ENCODE measurements at regions not wholly inside any gene's neighbourhood (a gene's known extent, or its start where the extent isn't known, plus 50 kb on each side); places are given as distances from the start of the nearest gene placed in this dataset.

DNA sequence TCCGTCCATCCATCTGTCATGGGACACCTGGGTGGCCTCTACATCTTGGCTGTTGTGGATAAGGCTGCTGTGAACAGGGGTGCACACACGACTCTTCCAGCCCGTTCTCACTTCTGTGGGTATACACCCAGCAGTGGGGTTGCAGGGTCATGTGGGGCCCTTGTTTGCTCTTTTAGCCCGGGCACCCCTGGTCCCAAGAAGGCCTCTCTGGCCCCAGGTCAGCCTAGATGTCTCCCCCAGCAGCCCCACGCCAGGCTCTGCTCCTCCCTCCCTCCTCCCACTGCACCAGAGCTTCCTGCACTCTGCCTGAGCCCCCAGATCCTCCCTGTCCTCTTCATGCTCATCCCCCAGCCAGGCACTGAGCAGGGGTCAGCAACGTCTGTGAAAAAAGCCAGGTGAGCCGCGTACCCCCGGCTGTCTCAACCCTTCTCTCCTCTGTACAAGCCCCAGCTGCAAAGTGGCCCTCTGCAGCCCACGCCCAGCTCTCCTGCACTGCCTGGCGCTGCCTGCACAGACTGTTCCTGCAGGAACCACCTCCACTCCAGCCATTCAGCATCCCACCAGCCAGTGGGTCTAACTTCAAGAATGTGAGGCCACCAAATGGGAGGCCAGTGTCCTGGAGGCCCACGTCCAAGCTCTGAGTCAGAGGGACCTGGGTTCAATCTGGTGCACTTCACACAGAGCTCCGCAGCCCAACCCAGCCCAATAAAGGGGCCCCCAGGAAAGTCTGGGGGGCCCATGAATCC, 1508.9 kb downstream of the BRD1 start:
- H3K4me3 ChIP-seq (ENCODE audit: low read depth, low read length), result no peak overlapping the region
- TF ChIP-seq, protein P1, sequence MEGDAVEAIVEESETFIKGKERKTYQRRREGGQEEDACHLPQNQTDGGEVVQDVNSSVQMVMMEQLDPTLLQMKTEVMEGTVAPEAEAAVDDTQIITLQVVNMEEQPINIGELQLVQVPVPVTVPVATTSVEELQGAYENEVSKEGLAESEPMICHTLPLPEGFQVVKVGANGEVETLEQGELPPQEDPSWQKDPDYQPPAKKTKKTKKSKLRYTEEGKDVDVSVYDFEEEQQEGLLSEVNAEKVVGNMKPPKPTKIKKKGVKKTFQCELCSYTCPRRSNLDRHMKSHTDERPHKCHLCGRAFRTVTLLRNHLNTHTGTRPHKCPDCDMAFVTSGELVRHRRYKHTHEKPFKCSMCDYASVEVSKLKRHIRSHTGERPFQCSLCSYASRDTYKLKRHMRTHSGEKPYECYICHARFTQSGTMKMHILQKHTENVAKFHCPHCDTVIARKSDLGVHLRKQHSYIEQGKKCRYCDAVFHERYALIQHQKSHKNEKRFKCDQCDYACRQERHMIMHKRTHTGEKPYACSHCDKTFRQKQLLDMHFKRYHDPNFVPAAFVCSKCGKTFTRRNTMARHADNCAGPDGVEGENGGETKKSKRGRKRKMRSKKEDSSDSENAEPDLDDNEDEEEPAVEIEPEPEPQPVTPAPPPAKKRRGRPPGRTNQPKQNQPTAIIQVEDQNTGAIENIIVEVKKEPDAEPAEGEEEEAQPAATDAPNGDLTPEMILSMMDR (IDR thresholded peaks at IDR 0.05; ENCODE audit: control insufficient read depth, extremely low read depth, insufficient read depth), result no peak
- DNase-seq (ENCODE audit: low read depth), result no peak

DNA sequence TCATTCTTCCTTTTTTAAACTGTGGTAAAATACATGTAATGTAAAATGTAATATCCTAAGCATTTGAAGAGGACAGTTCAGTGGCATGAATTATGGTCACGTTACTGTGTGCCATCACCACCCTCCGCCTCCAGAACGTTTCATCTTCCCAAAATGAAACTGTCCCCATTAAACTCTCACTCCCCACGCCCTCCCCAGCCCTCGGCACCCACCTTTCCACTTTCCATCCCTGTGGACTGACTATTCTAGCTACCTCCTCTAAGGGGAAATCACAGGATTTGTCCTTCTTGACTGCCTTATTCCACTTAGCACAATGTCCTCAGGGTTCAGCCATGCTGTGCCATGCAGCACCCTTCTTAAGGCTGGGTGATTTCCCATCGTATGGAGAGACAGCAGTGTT, 1509.5 kb downstream of the BRD1 start:
- TF ChIP-seq, protein P1 (IDR thresholded peaks at IDR 0.05; ENCODE audit: control insufficient read depth, extremely low read depth, insufficient read depth), result no peak
- no peak overlapping the region for H3K4me3 ChIP-seq (ENCODE audit: low read depth, low read length)
- DNase-seq (ENCODE audit: low read depth), result no peak

DNA sequence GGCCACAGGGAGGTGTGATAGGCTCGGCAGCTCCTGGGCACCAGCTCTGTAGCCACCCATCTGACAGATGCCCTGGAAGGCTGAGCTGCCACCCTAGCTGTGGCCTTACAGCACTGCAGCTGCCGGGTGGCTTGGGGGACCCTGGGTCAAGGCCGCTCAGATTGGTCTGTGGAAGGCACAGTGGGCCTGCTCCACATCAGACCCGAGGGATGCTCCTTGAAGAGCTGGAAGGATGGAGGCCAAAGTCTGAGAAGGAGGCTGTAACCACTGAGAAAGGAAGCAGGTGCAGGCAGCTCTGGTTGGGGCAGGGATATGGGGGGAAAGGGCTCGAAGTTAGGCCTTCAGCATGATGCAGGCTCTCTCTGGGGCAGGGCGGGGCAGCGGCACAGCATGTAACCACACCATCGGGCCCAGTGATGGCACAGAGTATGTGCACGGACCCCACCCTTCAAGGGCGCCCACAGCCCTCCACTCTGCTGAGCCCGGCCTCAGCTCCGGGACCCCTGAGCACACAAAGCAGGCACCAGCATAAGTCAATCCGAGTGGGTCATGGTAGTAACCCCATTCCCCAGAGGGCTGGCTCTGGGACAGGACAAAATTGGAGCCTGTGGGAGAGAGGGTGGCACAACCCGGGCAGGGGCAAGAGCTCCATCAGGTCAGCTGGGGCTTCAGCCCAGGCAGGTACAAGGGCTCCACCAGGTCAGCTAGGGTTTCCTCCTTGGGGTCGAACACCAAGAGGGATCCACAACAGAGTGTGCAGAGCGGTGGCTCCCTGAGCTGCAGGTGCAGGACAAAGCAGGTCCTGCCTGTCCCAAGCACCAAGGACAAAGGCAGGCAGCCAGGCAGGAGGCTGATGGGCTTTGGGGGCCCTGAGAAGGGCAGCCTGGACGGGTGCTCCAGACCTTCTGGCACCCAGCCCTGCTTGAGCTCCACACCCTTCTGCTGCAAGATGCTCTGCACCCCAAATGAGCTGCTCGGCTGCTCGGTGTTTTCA, 1511.1 kb downstream of the BRD1 start:
- TF ChIP-seq, protein P1 (IDR thresholded peaks at IDR 0.05; ENCODE audit: control insufficient read depth, extremely low read depth, insufficient read depth), result no peak
- no peak overlapping the region for H3K4me3 ChIP-seq (ENCODE audit: low read depth, low read length)
- no peak for DNase-seq (ENCODE audit: low read depth)

DNA sequence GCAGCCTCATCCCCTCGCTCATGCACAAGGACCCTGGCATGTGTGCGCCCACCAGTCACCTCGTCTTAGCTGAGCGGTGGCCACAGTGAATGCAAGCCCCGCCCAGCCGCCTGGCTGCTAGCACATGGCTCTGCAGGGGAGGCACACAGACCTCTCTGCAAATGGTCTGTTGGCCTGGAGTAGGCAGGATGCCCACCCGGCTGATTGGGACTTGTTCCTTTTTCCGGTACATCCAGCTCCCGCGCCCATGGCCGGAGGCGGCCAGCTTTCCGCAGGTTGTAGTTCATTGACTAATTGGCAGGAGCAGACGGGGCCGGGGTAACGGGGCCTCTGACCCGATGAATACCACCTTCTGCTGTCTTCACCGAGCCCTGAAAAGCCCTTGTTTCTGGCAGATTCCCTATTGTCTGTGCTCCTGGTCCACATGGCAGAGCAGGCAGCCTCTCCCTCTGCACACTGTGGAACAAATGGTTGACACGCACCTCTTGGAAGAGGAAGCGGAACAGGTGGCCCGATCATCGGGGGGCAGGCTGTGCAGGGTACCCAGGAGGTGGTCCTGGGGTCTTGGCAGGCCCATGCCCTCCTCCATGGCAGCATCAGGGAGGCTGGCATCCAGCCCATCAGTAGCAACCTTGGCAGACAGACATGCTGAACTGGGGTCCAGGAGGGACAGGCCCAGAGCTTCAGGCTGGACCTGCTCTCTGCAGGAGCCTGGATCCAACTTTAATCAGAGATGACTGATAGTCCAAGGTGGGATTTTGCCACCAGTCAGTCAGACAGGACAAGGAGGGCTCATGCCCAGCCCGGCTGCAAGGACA, 1512.0 kb downstream of the BRD1 start:
- DNase-seq (ENCODE audit: low read depth), result no peak
- TF ChIP-seq, protein P1 (IDR thresholded peaks at IDR 0.05; ENCODE audit: control insufficient read depth, extremely low read depth, insufficient read depth), result no peak
- H3K4me3 ChIP-seq (ENCODE audit: low read depth, low read length), result no peak overlapping the region

DNA sequence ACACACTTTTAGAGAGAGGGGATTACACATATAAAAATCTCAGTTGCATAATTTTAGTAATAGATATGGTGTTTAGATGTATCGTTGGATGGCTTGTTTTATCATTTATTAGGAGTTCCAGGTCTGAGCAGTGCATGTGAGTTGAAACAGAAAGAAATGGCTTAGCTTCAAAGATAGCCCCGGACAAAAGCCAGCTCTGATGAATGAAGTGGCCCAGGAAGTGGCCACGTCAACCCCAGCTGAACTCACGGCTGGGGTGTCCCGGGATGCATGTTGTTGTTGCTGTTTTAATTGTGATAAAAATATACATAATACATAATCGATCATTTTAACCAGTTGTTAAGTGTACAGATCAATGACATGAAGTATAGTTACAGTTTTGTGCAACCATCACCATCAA, 1513.6 kb downstream of the BRD1 start:
- TF ChIP-seq, protein P1 (IDR thresholded peaks at IDR 0.05; ENCODE audit: control insufficient read depth, extremely low read depth, insufficient read depth), result no peak
- no peak overlapping the region for H3K4me3 ChIP-seq (ENCODE audit: low read depth, low read length)
- DNase-seq (ENCODE audit: low read depth), result no peak

DNA sequence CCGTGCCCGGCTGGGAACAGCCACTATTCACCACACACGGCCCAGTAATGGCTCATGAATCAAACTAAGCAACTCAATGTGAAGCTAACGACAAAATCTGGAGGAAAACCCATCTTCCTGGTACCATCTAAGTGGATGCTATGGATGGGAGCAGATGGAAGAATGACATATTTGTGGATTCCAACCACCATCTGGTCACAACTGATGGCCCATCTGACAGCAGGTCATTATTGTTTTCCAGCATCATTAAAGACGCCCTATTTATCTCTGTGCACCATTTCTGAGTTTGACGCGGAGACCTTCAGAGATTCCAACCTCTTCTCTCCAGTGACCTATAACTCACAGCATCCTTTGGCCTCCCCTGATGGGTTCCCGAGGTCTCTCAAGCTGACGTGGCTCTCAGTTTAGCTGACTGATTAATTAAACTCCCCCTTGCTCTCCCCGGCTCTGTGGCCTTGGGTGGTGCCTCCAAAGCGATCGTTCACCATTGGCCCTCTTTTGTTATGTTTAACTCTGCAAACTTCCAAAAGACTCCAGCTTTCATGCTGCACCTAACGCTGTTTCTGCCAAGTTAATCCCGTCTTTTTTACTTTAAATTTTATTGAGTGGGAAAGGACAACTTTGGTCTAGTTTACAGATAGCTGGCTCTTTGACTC, 1514.4 kb downstream of the BRD1 start:
- TF ChIP-seq, protein P1 (IDR thresholded peaks at IDR 0.05; ENCODE audit: control insufficient read depth, extremely low read depth, insufficient read depth), result no peak
- no peak overlapping the region for H3K4me3 ChIP-seq (ENCODE audit: low read depth, low read length)
- no peak for DNase-seq (ENCODE audit: low read depth)
